ENCODE measurements at regions not wholly inside any gene's neighbourhood (a gene's known extent, or its start where the extent isn't known, plus 50 kb on each side); places are given as distances from the start of the nearest gene placed in this dataset.
A peak's percentile ranks its signal among the peaks of the same experiment; 100 is the strongest.

- TF ChIP-seq CTCF (IDR thresholded peaks at IDR 0.05; ENCODE audit: partially characterized antibody, unreplicated experiment): no peak
- peaks cover 2% of the 10 kb centered on the region for H3K4me1 Mint-ChIP-seq (ENCODE audit: low read depth, unreplicated experiment)
Observed at GRCh38 chr6:97923249-97923648, 640.2 kb upstream of the MMS22L start.

DNA sequence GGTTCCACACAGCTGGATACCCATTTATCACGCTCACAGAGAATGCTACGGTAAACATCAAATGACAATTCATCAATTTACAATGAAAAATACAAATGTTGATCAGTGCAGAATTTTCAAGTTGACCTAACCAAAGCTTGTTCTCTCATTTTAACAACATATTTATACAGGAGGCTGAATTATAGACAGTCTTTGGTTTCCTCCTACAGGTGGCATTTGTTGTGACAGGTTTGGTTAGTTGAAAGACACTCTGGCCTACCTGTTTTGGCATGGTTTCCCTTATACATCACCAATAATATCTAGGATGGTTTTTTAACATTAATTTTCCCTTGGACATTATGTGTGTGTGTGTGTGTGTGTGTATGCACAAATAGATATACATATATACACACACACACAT lies 642.5 kb upstream of the MMS22L start:
- H3K4me3 Mint-ChIP-seq (ENCODE audit: unreplicated experiment): no peak overlapping the region
- no peaks in the 10 kb centered on the region for H3K36me3 Mint-ChIP-seq (ENCODE audit: unreplicated experiment)
- H3K27ac Mint-ChIP-seq (ENCODE audit: unreplicated experiment): no peak overlapping the region
- H3K27me3 Mint-ChIP-seq (ENCODE audit: unreplicated experiment): no peaks in the 10 kb centered on the region
- no peak for TF ChIP-seq CTCF (IDR thresholded peaks at IDR 0.05; ENCODE audit: partially characterized antibody, unreplicated experiment)
- no peaks in the 10 kb centered on the region for H3K9me3 Mint-ChIP-seq (ENCODE audit: unreplicated experiment)
- H3K4me1 Mint-ChIP-seq (ENCODE audit: low read depth, unreplicated experiment): no peaks in the 10 kb centered on the region
- DNase-seq: no peak

More at GRCh38 chr6:97923249-97923648, 640.2 kb upstream of the MMS22L start:
- DNase-seq: no peak
- Mint-ChIP-seq H3K27me3 (ENCODE audit: unreplicated experiment) (no peaks in the 10 kb centered on the region), H3K9me3 (ENCODE audit: unreplicated experiment) (no peaks in the 10 kb centered on the region), H3K36me3 (ENCODE audit: unreplicated experiment) (no peaks in the 10 kb centered on the region), H3K4me3 (ENCODE audit: unreplicated experiment) (no peak overlapping the region), H3K27ac (ENCODE audit: unreplicated experiment) (no peak overlapping the region)

DNA sequence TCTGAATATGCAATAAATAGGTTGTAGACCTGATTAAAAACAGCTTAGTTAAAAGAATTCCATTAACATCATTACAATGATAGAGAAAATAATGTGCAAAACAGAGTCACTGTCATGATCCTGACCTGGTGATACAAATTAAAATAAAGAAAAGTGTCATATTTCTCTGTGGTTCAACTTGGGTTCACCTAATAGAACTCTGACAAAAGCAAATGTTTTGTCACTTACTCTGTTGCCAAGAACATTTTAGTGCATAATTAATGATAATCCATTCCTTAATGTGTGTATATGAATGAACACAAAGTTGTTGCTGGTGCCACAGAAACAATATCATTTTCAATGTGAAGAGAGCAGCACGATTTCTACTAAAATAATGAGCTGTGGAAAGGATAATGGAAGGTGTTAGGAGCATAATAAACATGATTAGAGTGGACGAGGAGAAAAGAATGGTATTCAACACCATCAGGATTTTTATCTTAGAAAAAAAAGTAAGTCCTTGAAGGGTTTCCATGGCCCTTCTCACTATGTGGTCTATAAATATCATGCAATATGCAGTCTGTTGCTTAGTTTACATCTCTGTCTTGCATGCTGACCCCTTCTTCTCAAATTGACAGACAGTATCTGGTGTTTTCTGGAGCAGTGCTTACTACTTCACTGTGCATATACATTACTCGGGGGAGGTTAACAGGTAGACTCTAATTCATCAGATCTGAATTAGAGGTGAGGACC lies 656.6 kb upstream of the MMS22L start:
- no peak overlapping the region for H3K4me3 Mint-ChIP-seq (ENCODE audit: unreplicated experiment)

GRCh38 chr6:97947841-97948240 lies 664.8 kb upstream of the MMS22L start:
- Mint-ChIP-seq H3K36me3 (ENCODE audit: unreplicated experiment) (no peaks in the 10 kb centered on the region), H3K27ac (ENCODE audit: unreplicated experiment) (no peak overlapping the region), H3K9me3 (ENCODE audit: unreplicated experiment) (no peaks in the 10 kb centered on the region), H3K4me3 (ENCODE audit: unreplicated experiment) (no peak overlapping the region), H3K4me1 (ENCODE audit: low read depth, unreplicated experiment) (no peaks in the 10 kb centered on the region), H3K27me3 (ENCODE audit: unreplicated experiment) (no peaks in the 10 kb centered on the region)
- DNase-seq: no peak
- no peak for TF ChIP-seq CTCF (IDR thresholded peaks at IDR 0.05; ENCODE audit: partially characterized antibody, unreplicated experiment)

More for the DNA sequence above, 656.6 kb upstream of the MMS22L start:
- Mint-ChIP-seq H3K36me3 (ENCODE audit: unreplicated experiment) (no peaks in the 10 kb centered on the region), H3K27ac (ENCODE audit: unreplicated experiment) (no peak overlapping the region), H3K4me1 (ENCODE audit: low read depth, unreplicated experiment) (no peaks in the 10 kb centered on the region), H3K27me3 (ENCODE audit: unreplicated experiment) (no peaks in the 10 kb centered on the region), H3K9me3 (ENCODE audit: unreplicated experiment) (no peaks in the 10 kb centered on the region)
- TF ChIP-seq CTCF (IDR thresholded peaks at IDR 0.05; ENCODE audit: partially characterized antibody, unreplicated experiment): no peak
- no peak for DNase-seq

GRCh38 chr6:97958134-97958533 lies 675.1 kb upstream of the MMS22L start:
- peaks cover 11% of the 10 kb centered on the region for H3K4me1 Mint-ChIP-seq (ENCODE audit: low read depth, unreplicated experiment)
- no peak overlapping the region for H3K4me3 Mint-ChIP-seq (ENCODE audit: unreplicated experiment)
- no peak for TF ChIP-seq CTCF (IDR thresholded peaks at IDR 0.05; ENCODE audit: partially characterized antibody, unreplicated experiment)
- no peaks in the 10 kb centered on the region for H3K9me3 Mint-ChIP-seq (ENCODE audit: unreplicated experiment)
- no peaks in the 10 kb centered on the region for H3K36me3 Mint-ChIP-seq (ENCODE audit: unreplicated experiment)
- no peaks in the 10 kb centered on the region for H3K27me3 Mint-ChIP-seq (ENCODE audit: unreplicated experiment)
- DNase-seq: peak; percentile 12
- H3K27ac Mint-ChIP-seq (ENCODE audit: unreplicated experiment): no peak overlapping the region

Data from glutamatergic neuron (in vitro differentiated cells).